GM21447 (cell line): ENCODE measurements at regions not wholly inside any gene's neighbourhood (a gene's known extent, or its start where the extent isn't known, plus 50 kb on each side); places are given as distances from the start of the nearest gene placed in this dataset.

Experiments
- ATAC-seq: cut with Tn5 transposase; IDR thresholded peaks from one replicate; pipeline ENCODE4 v1.9.1; 2021; ENCODE audit not compliant: unreplicated experiment

DNA sequence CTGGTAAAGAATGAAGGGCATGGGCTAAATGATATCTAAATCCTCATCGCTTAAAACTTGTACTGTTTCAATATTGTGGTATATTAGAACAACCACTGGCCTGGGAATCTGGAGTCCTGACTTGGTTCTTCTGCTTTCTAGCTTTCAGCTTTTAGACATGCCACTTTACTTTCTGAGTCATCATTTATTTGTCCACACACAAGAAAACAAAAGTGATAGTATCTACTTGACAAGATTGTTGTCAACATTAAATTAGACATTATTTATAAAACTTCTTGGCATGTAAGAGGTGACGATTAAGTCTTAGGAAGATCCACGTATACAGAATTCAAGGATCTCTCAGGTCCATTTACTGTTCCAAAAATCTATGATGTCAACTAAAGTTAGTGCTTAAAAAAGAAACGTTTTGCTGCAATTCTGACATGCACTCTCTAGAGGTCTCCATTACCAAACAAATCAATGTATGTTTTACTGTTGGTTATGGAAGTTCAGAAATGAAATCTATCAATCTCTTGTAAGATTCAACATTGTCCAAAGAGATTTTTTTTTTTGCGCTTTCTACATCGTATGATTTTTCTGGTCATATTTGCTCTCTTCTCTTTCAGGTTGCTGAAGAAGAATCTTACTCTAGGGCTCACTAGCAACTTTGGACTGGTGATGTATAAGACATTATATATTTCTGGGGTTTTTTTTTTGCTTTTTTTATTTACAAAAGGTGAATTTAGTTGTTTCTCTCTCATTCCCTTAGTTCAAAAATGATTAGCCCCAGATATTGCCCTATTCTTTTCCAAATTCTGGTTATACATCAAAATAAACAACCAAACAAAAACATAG lies 53.6 kb upstream of the DYNC1I1 start:
- no peak for ATAC-seq

DNA sequence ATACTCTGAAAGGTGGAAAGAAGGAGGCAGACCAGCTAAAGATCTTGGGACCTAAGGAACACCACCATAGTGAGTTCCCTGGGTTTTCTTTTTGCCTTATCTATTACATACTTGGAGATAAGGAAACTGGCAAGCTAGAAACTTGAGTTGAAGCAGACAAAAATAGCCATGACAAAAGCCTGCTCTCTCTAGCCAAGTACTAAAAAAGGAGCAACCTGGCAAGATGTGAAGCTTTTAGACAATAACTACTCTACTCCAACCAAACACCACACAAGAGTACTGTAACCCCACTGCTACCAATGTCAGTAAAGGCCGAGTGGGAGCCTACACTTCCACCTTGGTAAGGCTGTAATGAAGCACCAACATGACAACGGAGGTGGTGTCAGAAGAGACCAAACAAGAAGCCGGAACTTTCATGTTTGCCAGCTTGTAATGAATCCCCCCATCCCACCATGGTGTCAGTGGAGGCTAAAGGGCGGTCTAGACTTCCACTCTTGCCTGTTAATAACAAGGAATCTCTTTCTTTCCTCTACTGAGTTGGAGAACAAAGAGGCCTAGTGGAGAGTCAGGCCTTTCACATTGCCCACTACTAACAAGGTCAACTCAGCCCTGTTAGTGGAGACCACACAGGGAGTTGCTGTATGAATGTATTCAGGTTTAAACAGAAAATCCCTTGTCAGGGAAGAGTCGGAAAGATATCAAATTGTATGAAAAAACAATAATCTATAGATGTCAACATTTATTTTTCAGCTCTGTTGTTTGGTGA lies 55.8 kb upstream of the DYNC1I1 start:
- ATAC-seq, result no peak

DNA sequence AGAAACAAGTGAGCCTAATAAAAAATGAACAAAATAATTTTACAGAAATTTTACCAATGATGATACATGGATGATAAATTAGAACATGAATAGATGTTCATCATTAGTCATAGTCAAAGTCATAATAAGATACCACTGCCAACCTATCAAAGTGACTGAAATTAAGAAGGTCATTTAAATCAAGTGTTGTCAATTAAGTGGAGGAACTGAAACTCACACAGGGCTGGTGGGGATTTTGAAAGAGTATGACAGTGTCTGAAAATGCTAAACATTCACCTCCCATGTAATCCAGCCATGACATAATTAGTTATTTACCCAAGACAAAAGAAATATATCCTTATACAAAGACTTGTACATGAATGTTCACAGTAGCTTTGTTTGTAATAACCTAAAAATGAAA lies 57.1 kb upstream of the DYNC1I1 start:
- peak; percentile 92 for ATAC-seq

DNA sequence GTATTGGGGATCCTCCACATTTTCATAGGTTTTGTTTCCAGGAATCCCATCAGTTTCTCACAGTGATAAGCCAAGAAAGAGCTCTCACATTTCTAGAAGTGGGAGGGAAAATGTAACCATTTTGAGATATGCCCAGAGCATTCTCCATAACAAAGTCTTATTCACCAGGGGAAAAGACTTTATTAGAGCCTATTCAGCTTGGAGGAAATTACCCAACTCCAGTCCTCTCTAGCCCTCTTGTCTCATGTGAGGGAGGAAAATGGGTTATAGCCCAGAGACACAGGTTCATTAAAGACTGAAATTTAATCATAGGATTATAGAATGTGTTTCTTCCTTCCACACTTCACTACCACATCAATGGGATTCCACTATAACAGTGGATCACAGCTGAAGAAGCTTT lies 61.6 kb upstream of the DYNC1I1 start:
- ATAC-seq, result no peak

DNA sequence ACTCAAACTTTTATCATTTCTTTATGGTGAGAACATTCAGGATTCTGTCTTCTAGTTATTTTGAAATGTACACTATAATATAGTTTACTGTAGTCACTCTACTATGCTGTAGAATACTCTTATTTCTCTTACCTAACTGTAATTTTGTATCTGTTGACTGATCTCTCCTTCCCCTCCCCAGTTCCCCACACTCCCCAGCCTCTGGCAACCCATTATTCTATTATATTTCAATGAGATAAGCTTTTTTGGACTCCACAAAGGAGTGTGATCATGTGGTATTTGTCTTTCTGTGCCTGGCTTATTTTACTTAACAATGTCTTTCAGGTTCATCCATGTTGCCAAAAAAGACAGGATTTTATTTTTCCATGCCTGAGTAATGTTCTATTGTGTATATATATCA lies 71.4 kb upstream of the DYNC1I1 start:
- ATAC-seq, result no peak

DNA sequence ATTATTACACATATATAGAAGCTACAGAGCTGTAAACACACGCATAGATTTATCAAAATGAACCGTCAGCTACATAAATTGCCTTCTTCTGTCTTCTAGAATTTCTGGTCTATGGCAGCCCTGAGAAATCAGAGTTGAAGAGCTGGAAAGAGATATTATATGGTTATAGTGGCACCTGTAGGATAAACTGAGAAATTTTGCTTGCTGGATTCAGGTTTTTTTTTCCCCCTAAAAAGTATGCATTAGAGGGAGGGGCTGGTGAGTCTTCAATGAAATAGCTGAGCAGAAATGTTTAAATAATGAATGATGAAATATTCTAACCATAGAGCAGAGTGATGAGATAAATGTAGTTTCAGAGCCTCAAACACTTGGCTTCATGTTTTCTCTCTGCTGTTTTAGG lies 78.0 kb upstream of the DYNC1I1 start:
- ATAC-seq, result no peak

DNA sequence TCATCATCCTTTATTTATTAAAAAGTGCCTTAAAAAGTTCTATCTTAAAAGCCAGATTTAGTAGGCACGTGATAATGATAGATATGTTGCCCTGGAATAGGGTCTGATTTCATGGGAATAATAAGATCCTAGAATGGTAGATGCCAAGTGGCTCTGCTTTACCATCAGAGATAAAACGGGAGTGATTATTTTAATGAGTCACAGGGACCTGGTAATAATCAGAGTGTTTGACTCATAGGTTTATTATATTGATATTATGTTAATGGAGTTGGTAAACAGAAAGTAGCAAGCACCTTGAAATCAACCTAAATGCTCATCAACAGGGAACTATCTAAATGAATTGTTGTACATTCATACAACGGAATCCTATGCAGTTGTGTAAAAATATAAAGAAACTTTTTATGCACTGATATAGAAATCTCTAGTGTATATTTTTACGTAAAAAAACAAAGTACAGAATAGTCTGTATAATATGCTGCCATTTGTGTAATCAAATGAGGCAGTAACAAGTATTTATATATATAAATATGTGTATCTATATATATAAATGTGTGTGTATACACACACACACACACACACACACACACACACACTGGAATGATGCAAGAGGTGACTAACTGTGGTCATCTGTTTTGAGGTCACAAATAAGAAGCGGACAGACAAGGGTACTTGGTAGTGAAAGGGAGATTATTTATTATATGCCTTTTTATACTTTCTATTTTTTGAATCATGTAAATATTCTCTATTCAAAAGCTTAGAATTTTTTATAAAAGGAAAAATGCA lies 78.6 kb upstream of the DYNC1I1 start:
- no peak for ATAC-seq

DNA sequence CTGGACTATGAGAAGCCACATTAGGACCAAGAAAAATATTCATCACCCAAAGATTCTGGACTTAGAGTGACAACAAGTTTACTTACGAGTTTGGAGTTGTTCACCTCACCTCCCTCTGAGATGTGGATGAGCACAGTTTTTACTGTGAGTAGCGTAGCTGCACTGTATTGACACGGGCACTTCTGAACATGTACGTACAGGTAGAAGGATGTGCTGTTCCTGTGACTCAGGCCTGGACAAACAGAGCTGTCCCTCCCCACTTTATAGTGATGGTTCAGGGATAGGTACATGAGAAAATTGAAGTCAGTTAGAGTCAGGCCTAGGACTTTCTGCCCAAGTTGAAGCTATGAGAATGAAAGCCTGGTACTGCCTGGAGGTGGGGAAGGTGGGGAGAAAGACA lies 80.9 kb upstream of the DYNC1I1 start:
- ATAC-seq, result no peak

DNA sequence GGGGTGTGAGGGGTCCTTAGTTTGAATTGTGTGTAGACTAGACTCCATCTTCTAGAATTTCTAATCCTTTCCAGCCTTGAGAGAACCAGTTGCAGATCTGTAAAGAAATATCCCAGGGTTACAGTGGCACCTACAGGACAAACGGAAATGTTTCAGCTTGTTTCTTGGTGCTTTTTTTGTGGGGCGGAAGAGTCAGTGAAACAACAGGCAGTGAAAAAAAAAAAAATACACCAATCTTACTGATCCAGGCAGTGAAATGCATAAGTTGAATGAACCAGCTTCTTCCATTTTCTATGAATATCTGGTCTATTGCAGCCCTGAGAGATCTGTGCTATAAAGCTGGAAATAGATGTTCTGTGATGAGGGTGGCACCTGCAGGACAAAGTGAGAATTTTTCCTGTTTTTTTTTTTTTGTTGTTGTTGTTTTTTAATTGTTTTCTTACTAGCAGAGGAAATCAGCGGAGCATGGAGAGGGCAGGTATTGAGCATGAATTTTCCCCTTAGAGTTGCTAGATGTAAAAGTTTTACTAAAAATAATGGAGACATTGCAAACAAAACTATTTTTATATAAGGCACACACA lies 81.9 kb upstream of the DYNC1I1 start:
- ATAC-seq, result peak; percentile 87

DNA sequence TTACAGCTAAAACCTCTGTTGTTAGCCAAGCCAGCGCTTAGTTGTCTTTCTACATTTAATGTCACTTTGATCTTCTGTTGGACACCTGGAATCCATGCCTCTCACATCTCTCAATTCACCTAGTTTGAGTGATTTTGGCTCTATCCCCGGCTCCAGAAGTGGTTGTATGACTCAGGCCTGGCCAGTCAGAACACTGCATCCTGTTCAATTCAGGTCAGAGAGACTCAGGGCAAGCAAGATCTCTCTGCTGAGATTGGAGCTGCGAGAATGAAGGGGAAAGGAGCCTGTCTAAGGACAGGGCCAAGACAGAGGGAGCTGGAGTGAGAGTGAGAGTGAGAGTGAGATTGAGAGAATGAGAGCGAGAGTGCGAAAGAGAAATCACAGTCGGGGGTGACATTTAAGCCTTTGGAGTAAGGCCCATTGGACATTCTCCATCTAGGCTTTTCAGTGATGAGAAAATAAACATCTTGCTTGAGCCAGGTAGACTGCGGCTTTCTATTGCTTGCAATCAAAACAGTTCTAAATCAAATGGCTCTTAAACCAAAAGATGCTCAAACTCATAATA lies 83.3 kb upstream of the DYNC1I1 start:
- no peak for ATAC-seq

DNA sequence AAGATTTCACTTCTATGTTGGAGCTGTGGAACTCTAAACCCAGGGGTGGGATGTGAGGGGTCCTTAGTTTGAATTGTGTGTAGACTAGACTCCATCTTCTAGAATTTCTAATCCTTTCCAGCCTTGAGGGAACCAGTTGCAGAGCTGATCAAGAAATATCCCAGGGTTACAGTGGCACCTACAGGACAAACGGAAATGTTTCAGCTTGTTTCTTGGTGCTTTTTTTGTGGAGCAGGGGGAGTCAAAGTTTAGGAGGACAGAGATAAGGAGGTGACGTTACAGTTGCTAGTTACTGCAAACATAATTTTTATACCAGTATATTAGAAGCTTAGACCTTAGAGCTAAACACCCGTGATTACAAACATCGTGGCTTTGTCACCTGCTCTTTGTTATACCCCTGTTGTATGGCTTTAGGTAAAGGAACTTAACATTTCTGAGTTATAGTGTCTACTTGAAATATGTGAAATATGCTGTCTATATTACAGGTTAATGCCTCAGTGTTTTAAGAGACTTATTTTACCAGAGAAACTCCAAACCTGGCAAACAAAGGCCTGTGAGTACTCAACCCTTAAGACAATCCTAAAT lies 84.5 kb upstream of the DYNC1I1 start:
- no peak for ATAC-seq

DNA sequence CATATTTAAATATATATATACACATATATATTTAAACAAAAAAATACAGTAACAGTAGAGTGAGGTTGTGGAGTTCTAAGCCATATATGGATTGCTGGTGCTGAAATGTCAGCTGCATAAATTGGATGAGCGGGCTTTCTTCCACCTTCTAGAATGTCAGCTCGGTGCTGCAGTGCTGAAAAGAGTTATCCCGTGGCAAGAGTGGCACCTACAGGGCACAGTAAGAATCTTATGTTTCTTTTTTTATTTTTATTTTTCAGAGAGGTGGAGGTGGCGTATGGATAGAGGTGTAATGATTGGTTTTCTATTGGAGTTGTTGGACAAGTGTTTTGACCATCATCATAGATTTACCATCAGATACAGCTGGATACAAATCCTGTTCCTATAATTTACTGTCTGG lies 86.2 kb upstream of the DYNC1I1 start:
- ATAC-seq, result peak; percentile 44

DNA sequence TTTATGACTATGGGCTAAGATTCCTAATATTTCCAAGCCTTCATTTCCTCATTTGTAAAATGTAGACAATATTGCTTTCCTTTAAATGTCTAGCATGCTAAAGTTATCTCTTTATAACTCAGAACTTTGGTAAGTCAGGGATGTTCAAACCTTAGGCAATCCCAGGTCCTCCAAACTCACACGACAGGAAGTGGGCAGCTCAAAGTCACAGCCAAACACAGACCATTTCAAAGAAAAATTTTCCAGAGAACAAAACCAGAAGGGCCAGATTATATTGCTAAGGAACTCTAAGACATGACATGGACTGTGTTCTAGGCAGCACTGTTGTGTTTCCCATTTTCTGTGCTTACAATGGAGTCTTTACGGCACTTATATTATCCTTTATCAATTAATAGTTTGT lies 87.8 kb upstream of the DYNC1I1 start:
- ATAC-seq, result no peak

DNA sequence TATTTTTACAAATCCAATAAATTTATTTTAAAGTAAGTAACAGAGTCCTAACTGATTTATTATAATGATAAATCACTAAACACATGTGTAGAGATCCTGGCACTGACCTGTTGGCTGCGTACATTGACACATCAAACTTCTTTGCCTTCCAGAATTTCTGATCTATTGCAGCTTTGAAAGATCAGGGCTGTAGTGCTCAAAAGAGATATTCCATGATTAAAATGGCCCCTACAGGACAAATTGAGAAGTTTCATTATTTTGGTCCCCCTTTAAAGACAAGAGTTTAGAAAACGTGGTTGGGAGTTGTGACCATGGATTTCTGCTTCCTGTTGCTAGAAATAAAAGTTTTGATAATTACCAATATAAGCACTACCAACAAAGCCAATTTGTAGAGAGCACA lies 87.7 kb upstream of the PDK4 start:
- ATAC-seq, result no peak

DNA sequence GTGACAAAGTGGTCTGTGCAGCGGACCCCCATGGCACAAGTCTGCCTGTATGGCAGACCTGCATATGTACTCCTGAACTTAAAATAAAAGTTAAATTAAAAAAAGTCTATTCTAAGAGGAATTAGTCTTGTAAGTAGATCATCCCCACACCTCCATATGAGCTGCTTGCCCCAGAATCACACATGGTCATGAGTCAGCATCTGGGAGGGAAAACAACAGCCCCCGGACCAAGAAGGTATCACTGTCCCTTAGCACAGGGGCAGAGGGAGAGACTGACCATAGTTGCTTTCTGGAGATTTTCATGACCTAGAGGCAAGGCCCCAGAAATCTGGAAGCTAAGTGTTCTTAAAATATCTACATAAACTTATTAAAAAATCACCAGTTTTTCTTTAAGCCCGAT lies 86.6 kb upstream of the PDK4 start:
- ATAC-seq, result no peak

DNA sequence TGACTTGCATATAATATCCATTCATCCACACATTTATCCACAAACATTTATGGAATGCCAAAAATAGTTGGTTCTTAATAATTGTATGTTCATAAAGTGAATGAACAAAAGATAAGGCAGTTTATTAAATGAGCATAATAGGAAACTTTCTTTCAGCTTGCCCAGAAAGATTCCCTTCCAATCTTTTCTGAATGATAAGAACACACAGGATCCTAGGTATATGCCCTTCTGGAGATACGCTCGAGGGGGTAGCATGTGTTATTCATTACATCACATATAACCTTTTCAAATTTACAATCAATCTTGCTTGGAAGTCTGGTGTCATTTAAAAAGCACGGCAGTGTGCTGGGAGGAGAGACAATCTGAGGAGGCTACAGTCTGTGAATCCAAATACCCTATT lies 80.4 kb upstream of the PDK4 start:
- ATAC-seq, result no peak

DNA sequence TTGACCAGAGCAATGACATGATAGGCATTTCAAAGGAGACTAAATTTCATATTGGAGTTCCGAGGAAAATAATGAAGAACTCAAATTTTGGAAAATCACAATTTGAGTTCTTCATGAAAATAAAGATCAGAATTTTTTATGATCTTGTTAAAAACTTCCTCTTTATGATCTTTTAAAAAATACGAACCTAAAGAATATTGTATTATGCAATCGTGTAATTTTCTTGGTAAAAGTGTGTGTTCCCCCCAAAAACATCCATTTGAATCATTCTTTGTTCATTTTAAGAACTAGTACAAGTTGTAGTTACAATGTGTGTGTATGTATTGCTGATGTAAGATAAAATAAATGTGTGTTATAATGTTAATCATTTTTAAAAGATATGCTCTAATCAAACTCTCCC lies 79.3 kb upstream of the PDK4 start:
- no peak for ATAC-seq

DNA sequence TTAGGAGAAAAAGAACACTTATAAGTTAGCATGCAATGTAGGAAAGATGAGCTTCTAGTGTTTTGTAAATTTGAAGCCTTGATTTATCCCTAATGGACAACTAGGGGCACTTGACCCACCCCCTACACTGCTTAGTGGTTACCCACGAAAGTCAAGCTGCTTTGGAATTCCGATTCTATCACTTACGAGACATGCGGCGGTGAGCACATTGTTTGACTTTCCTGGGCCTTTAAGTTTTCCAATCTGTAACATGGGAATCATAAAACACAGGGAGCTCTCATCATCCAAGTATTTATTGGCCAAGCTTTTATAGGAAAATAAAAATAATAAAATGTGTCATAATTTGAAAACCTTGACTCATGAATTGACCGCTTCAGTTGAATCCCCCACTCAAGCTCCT lies 78.7 kb upstream of the PDK4 start:
- ATAC-seq, result no peak

DNA sequence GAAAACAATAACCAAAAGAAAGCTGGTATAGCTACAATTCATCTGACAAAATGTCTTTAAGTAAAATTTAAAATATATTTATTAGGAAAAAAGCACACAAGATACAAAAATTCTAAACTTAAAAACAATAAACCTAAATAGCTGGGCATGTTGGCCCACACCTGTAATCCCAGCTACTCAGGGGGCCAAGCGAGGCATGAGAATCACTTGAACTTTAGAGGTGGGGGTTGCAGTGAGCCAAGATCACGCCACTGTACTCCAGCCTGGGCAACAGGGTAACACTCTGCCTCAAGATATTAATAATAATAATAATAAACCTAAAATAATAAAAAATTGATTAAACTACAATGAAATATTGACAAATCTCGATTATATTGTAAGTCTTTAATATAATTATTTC lies 77.8 kb upstream of the PDK4 start:
- ATAC-seq, result no peak

DNA sequence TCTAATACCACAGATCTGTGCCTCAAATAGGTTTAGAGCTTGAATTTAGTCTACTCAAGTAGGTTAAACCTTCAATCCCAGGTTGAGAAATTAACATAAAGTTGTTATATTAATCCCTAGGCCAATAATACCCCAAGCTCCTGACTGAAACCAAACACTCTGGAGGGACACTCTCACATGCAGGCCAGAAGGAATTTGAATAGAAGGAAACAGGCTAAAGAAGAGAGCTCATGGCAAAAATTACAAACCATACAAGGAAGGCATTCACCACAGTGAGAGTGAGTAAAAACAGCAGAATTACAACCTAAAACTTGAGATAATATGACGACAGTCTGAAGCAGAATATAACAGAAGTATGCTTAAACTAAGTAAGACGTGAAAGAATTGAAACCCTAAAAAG lies 76.1 kb upstream of the PDK4 start:
- ATAC-seq, result no peak

DNA sequence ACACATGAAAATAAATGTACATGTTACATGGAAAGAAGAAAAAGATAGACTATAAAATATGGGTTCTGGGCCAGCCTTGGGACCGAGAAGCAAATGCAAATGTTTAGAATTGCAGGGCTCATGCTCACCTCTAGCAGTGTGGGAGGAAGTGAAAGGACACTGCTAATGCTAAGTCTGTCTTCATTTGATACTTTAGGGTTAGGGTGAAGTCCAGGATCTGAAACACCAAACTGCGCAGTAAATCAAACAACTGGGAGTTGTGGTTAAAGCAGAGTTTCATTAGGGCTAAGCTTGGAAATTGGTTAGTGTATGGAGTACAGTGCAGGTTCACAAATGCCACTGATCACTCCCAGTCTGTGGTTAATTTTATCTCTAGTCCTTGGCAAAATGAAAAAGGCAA lies 73.2 kb upstream of the PDK4 start:
- no peak for ATAC-seq
